Limb (tissue), 2 donors: ENCODE measurements at regions not wholly inside any gene's neighbourhood (a gene's known extent, or its start where the extent isn't known, plus 50 kb on each side); places are given as distances from the start of the nearest gene placed in this dataset.

Experiments
- DNase-seq, 2 donors: peaks; one replicate each; pipeline ENCODE4 v3.0.0-alpha.2; 2016; ENCODE audit errors: extremely low spot score in 2 of 2

- DNase-seq: no peak
Measured at GRCh38 chr15:93488296-93488713, 399.3 kb upstream of the RGMA start.

GRCh38 chr15:93486407-93487117 lies 397.6 kb upstream of the RGMA start:
- DNase-seq: no peak

GRCh38 chr15:93485438-93486327 lies 396.7 kb upstream of the RGMA start:
- DNase-seq: peak; percentile 38 to 81

GRCh38 chr15:93483923-93484322 lies 394.9 kb upstream of the RGMA start:
- DNase-seq: no peak

GRCh38 chr15:93482731-93483130 lies 393.7 kb upstream of the RGMA start:
- DNase-seq: no peak

GRCh38 chr15:93479715-93480114 lies 390.7 kb upstream of the RGMA start:
- DNase-seq: peak in 1 of 2 donors; percentile 58

GRCh38 chr15:93478947-93479346 lies 389.9 kb upstream of the RGMA start:
- DNase-seq: no peak

GRCh38 chr15:93477721-93478120 lies 388.7 kb upstream of the RGMA start:
- DNase-seq: no peak

- no peak for DNase-seq
Measured at GRCh38 chr15:93477188-93477587, 388.2 kb upstream of the RGMA start.

- no peak for DNase-seq
Measured at GRCh38 chr15:93476491-93477177, 387.6 kb upstream of the RGMA start.

GRCh38 chr15:93474728-93475127 lies 385.7 kb upstream of the RGMA start:
- no peak for DNase-seq

- DNase-seq: no peak
Measured at GRCh38 chr15:93469994-93470393, 381.0 kb upstream of the RGMA start.

- peak; percentile 36 to 59 for DNase-seq
Measured at GRCh38 chr15:93467337-93467736, 378.3 kb upstream of the RGMA start.

- no peak for DNase-seq
Measured at GRCh38 chr15:93466380-93466779, 377.4 kb upstream of the RGMA start.

GRCh38 chr15:93462690-93463089 lies 373.7 kb upstream of the RGMA start:
- DNase-seq: no peak

- no peak for DNase-seq
Measured at GRCh38 chr15:93460717-93461116, 371.7 kb upstream of the RGMA start.

- no peak for DNase-seq
Measured at GRCh38 chr15:93459396-93459795, 370.4 kb upstream of the RGMA start.

GRCh38 chr15:93458597-93458996 lies 369.6 kb upstream of the RGMA start:
- peak in 1 of 2 donors; percentile 23 for DNase-seq

- no peak for DNase-seq
Measured at GRCh38 chr15:93454788-93455187, 365.8 kb upstream of the RGMA start.

GRCh38 chr15:93452537-93453211 lies 363.7 kb upstream of the RGMA start:
- no peak for DNase-seq

- DNase-seq: no peak
Measured at GRCh38 chr15:93451822-93452221, 362.8 kb upstream of the RGMA start.

GRCh38 chr15:93451265-93451664 lies 362.3 kb upstream of the RGMA start:
- no peak for DNase-seq
